Heart left ventricle (tissue), 16 donors: ENCODE measurements at regions not wholly inside any gene's neighbourhood (a gene's known extent, or its start where the extent isn't known, plus 50 kb on each side); places are given as distances from the start of the nearest gene placed in this dataset.

ENCODE experiments used
- ATAC-seq, 4 donors: fragments of 200-7000 bp; cut with Tn5 transposase; one replicate each; pipeline ENCODE4 v1.9.1; 2020 to 2022; ENCODE audit warnings: moderate library complexity in 4 of 4, mild to moderate bottlenecking in 3 of 4, moderate number of reproducible peaks in 1 of 4
- DNase-seq, 5 donors: peaks; one replicate each; pipeline ENCODE4 v3.0.0-alpha.2; 2020
- H3K27ac ChIP-seq, 12 donors: fragments of 200-600 bp; sonication (generic) in 4 of 12; one replicate each; pipeline versions ENCODE4 v1.5.0 to v1.8.0; 2016 to 2022; ENCODE audit warnings: mild to moderate bottlenecking in 2 of 12
- H3K27me3 ChIP-seq, 9 donors: fragments of 200-600 bp; sonication (generic) in 2 of 9; one replicate each; pipeline versions ENCODE4 v1.5.1 to v1.8.0; 2016 to 2022; ENCODE audit warnings: mild to moderate bottlenecking in 3 of 9
- H3K36me3 ChIP-seq, 9 donors: fragments of 200-600 bp; sonication (generic) in 2 of 9; one replicate each; pipeline versions ENCODE4 v1.5.0 to v1.8.0; 2018 to 2022; ENCODE audit warnings: mild to moderate bottlenecking in 2 of 9
- H3K4me1 ChIP-seq, 12 donors: fragments of 200-600 bp; sonication (generic) in 4 of 12; one replicate each; pipeline versions ENCODE4 v1.5.0 to v1.8.0; 2016 to 2022; ENCODE audit warnings: mild to moderate bottlenecking in 3 of 12
- H3K4me3 ChIP-seq, 12 donors: fragments of 200-600 bp; sonication (generic) in 4 of 12; one replicate each; pipeline versions ENCODE4 v1.5.0 to v1.8.0; 2017 to 2022; ENCODE audit warnings: mild to moderate bottlenecking in 9 of 12, moderate library complexity in 4 of 12
- H3K9me3 ChIP-seq, 12 donors: fragments of 200-600 bp; sonication (generic) in 4 of 12; one replicate each; pipeline versions ENCODE4 v1.5.0 to v1.8.0; 2016 to 2022; ENCODE audit warnings: mild to moderate bottlenecking in 1 of 12
- POLR2A ChIP-seq, 2 donors: fragments of 450-650 bp; IDR thresholded peaks; one replicate each; pipeline ENCODE4 v1.6.1; 2017; ENCODE audit warnings: antibody characterized with exemption in 2 of 2, mild to moderate bottlenecking in 2 of 2, moderate library complexity in 2 of 2
- WGBS, 4 donors: extraction: QIAGEN DNeasy Blood & Tissue Kit in 2 of 4; methylation state at CpG; one replicate each; pipeline versions ENCODE4 v1.1.5 to v1.1.7; 2013 to 2018; 5-methylcytosine and 5-hydroxymethylcytosine counted together
- intact Hi-C, 10 donors: fragments of 100-400 bp; cut with DNase I; formaldehyde crosslinking; loops; one replicate each; pipeline versions ENCODE4 v1.11.1 to v1.14.2; 2022
- TF ChIP-seq, protein P1 (sequence below), 12 donors: fragments of 200-600 bp; sonication (generic) in 4 of 12; IDR thresholded peaks; one replicate each; pipeline versions ENCODE4 v1.5.0 to v1.8.0; 2018 to 2022; ENCODE audit warnings: antibody characterized with exemption in 12 of 12, mild to moderate bottlenecking in 5 of 12
- donor health status: ischemic (EF 13 %, LVEDD 7.1; RV severe dilation, severe dysfunction).
- donor health status: healthy with polysubstance abuse.
- donor health status: DM: no; HTN: yes; CAD: no.
- donor health status: DM: no; HTN: no; CAD: no.
- donor health status: ischemic (EF 25% LVEDD 6.9; RV normal size, moderate dysfunction).
- donor health status: ischemic (EF 25% LVEDD 5.7; RV mildly dilated, moderate dysfunction).
- donor health status: healthy.
- donor health status: DM: yes; HTN: yes; CAD: no.
- donor health status: ischemic (EF 35%, LVEDD 5.7; RV mildly dilated, moderate dysfunction).
- donor health status: nonischemic (EF 11% LVEDD 7.7; RV severe dilation, severe dysfunction).
- donor health status: DM: yes; HTN: yes; CAD: no.
- donor health status: PGD.
- donor health status: ischemic (EF 29% LVEDD 5.4; RV normal size, mild dysfunction).
- donor health status: nonischemic (EF 23%, LVEDD 6.1; RV moderate dilation, normal function).

DNA sequence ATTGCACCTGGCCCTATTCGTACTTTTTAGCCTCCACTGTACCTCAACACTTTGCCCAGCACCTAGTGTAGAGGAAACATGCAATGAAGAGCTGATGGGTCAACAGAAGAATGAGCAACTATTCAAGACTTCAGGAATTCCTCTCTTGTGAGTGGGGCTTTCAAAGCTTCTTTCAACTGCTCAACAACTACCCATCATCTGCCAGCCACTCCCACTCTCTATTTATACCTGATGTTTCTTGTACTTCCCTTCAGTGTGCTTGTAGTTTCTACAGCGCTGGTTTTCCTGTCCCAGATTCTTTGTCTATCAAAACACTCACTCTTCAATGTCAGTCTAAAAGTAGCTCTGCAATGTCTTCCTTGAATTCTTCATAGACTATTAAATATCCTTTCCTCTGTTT lies 168.3 kb upstream of the LPP start:
- ATAC-seq = peak in 3 of 4 donors; percentile 25 to 38 (median 30)
- Histone ChIP-seq H3K9me3 (no peaks in the 10 kb centered on the region), H3K4me3 (no peak overlapping the region), H3K27ac (peak overlapping the region in 8 of 12 donors; percentile 4 to 63 (median 42)), H3K27me3 (no peaks in the 10 kb centered on the region), H3K36me3 (no peaks in the 10 kb centered on the region), H3K4me1 (peaks cover 0 to 29% (median 9%) of the 10 kb centered on the region in 12 donors)
- no peak for TF ChIP-seq POLR2A (IDR thresholded peaks at IDR 0.05)
- TF ChIP-seq, protein P1, sequence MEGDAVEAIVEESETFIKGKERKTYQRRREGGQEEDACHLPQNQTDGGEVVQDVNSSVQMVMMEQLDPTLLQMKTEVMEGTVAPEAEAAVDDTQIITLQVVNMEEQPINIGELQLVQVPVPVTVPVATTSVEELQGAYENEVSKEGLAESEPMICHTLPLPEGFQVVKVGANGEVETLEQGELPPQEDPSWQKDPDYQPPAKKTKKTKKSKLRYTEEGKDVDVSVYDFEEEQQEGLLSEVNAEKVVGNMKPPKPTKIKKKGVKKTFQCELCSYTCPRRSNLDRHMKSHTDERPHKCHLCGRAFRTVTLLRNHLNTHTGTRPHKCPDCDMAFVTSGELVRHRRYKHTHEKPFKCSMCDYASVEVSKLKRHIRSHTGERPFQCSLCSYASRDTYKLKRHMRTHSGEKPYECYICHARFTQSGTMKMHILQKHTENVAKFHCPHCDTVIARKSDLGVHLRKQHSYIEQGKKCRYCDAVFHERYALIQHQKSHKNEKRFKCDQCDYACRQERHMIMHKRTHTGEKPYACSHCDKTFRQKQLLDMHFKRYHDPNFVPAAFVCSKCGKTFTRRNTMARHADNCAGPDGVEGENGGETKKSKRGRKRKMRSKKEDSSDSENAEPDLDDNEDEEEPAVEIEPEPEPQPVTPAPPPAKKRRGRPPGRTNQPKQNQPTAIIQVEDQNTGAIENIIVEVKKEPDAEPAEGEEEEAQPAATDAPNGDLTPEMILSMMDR (IDR thresholded peaks at IDR 0.05) = no peak
- DNase-seq = no peak
- intact Hi-C loops = loop anchor here in 1 of 10 donors (5.0 kb wide), 1 partner anchor 47 kb away; no protein-coding TSS in a partner anchor
- WGBS, 4 donors = 52 to 60% (median 58%) methylated on average over 2 of the region's 2 CpGs

DNA sequence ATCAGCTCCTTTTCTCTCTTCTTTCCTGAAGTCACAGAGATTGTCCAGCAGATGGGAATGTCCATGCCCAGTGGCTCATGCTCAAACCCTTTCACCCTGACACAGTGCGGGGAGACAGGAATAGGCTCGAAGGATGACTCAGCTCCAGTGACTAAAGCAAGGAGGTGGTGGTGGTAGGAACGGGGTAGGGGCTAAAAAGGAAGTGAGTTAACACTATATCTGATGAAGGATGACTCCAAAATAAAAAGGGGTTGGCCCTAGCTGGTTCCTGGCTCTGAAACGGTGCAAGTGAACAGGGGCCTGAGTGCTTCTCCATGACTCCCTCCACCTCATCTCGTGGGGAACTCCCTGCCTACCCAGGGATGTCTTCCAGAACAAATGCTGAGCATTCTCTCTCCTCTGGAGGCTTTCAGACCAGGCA lies 167.4 kb upstream of the LPP start:
- intact Hi-C loops = loop anchor here in 1 of 10 donors (5.0 kb wide), 1 partner anchor 46 kb away; no protein-coding TSS in a partner anchor
- DNase-seq = no peak

DNA sequence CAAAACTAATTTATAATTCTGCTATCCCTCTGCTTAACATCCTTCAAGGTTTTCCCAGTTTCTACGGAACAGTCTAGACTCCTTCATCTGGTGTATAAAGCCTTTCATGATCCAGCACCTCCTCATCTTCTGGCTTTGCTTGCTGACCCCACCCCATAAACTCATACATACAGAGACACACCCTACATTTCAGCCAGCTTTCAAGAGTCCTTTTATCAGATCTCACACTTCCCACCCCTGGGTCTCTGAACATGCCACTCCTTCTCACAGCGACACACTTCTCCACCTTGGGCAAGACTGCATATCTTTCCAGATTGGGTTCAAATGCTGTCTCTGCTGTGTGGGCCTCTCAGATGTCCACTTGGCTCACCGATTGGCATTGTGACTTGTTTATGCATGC lies 166.8 kb upstream of the LPP start:
- Histone ChIP-seq H3K27ac (no peak overlapping the region), H3K9me3 (no peaks in the 10 kb centered on the region), H3K4me1 (peaks cover 0 to 24% (median 8%) of the 10 kb centered on the region in 12 donors), H3K4me3 (no peak overlapping the region), H3K36me3 (no peaks in the 10 kb centered on the region), H3K27me3 (no peaks in the 10 kb centered on the region)
- TF ChIP-seq POLR2A (IDR thresholded peaks at IDR 0.05) = no peak
- TF ChIP-seq, protein P1 (IDR thresholded peaks at IDR 0.05) = no peak
- intact Hi-C loops = loop anchor here in 2 of 10 donors (1.0 to 5.0 kb wide), 2 partner anchors 44 to 45 kb away; no protein-coding TSS in a partner anchor
- DNase-seq (no peak), ATAC-seq (no peak)
- WGBS, 4 donors = 65 to 92% (median 79%) methylated on average over 3 of the region's 3 CpGs

More for the DNA sequence above, 167.4 kb upstream of the LPP start:
- 36 to 54% (median 42%) methylated on average over 5 of the region's 5 CpGs for WGBS, 4 donors
- TF ChIP-seq, protein P1 (IDR thresholded peaks at IDR 0.05) = no peak
- no peak for TF ChIP-seq POLR2A (IDR thresholded peaks at IDR 0.05)
- Histone ChIP-seq H3K4me1 (peaks cover 0 to 27% (median 9%) of the 10 kb centered on the region in 12 donors), H3K9me3 (no peaks in the 10 kb centered on the region), H3K36me3 (no peaks in the 10 kb centered on the region), H3K4me3 (no peak overlapping the region), H3K27ac (peak overlapping the region in 4 of 12 donors; percentile 11 to 63 (median 45)), H3K27me3 (no peaks in the 10 kb centered on the region)
- peak in 2 of 4 donors; percentile 10 to 37 for ATAC-seq

DNA sequence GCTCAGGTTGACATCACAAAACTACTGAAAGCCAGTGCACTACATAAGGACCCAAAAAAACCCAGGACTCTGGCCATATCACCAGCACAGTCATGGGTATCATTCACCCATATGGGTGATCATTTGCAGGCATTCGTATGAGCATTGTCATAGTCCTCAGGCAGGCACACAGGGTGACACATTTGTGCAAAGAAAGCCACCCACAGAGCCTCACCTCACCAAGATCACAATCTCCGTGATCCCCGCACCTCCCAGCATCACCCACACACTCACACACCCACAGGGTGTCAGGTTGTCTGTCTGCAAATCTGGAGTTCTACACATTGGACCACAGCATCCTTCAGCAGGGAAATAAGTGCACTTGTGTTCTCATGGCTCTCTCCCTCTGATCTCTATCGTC lies 166.0 kb upstream of the LPP start:
- Histone ChIP-seq H3K36me3 (no peaks in the 10 kb centered on the region), H3K4me1 (peaks cover 0 to 24% (median 7%) of the 10 kb centered on the region in 12 donors), H3K4me3 (no peak overlapping the region), H3K9me3 (no peaks in the 10 kb centered on the region), H3K27me3 (no peaks in the 10 kb centered on the region), H3K27ac (no peak overlapping the region)
- 85 to 91% (median 87%) methylated on average over 4 of the region's 4 CpGs for WGBS, 4 donors
- TF ChIP-seq, protein P1 (IDR thresholded peaks at IDR 0.05) = no peak
- TF ChIP-seq POLR2A (IDR thresholded peaks at IDR 0.05) = no peak
- no peak for DNase-seq
- no peak for ATAC-seq
- intact Hi-C loops = loop anchor here in 2 of 10 donors (1.0 to 5.0 kb wide), 2 partner anchors 43 to 44 kb away; no protein-coding TSS in a partner anchor
